Large intestine (tissue), 3 donors: ENCODE measurements at regions not wholly inside any gene's neighbourhood (a gene's known extent, or its start where the extent isn't known, plus 50 kb on each side); places are given as distances from the start of the nearest gene placed in this dataset.

Experiments used
- DNase-seq, 2 donors: peaks; one replicate each; pipeline versions ENCODE4 v3.0.0 to v3.0.0-alpha.2; 2013
- H3K27ac ChIP-seq: one replicate; pipeline ENCODE4 v1.5.1; 2013; ENCODE audit warnings: low read length
- H3K27me3 ChIP-seq: 2 replicates; pipeline ENCODE4 v1.6.1; 2013; ENCODE audit warnings: low read length; ENCODE audit not compliant: control insufficient read depth, insufficient read depth
- H3K36me3 ChIP-seq: 2 replicates; pipeline ENCODE4 v1.6.1; 2013; ENCODE audit warnings: low read length; ENCODE audit not compliant: control insufficient read depth, insufficient read depth
- H3K4me1 ChIP-seq: one replicate; pipeline ENCODE4 v1.6.1; 2013; ENCODE audit warnings: low read length; ENCODE audit not compliant: control insufficient read depth, insufficient read depth
- H3K4me3 ChIP-seq: one replicate; pipeline ENCODE4 v1.5.1; 2013; ENCODE audit warnings: low read length
- H3K9me3 ChIP-seq: one replicate; pipeline ENCODE4 v1.6.1; 2013; ENCODE audit warnings: mild to moderate bottlenecking, low read depth, low read length, moderate library complexity; ENCODE audit not compliant: control insufficient read depth
- WGBS: methylation state at CpG from one replicate; pipeline ENCODE4 v1.1.5; 2013; ENCODE audit warnings: low lambda C conversion rate; ENCODE audit not compliant: insufficient coverage; 5-methylcytosine and 5-hydroxymethylcytosine counted together

GRCh38 chr13:57837801-57838200 is 206.3 kb downstream of the PCDH17 start:
- DNase-seq = no peak
- H3K27ac ChIP-seq = no peak overlapping the region
- H3K4me3 ChIP-seq = no peak overlapping the region
- no peaks in the 10 kb centered on the region for H3K36me3 ChIP-seq
- no peaks in the 10 kb centered on the region for H3K9me3 ChIP-seq
- no peaks in the 10 kb centered on the region for H3K4me1 ChIP-seq
- H3K27me3 ChIP-seq = no peaks in the 10 kb centered on the region

DNA sequence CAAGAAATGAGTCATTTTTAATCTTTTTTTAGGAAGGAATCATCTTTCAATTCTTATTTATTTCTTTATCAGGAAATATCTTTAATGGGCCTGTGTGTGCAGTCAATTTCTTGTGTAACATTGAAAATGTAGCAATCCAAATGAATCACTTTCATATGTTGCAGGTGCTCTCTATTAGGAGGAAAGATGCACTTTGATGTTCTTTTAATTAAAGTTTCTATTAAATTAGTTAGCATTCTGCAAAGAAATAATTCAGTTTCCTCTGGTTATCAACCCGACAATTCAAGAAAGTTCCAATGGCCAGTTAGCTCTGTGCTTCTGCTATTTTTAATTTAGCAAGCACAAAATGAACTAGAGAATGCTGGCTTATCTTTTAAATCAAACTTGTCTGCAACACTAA is 212.0 kb downstream of the PCDH17 start:
- Histone ChIP-seq H3K36me3 (no peaks in the 10 kb centered on the region), H3K27ac (no peak overlapping the region), H3K4me1 (no peaks in the 10 kb centered on the region), H3K4me3 (no peak overlapping the region), H3K27me3 (no peaks in the 10 kb centered on the region), H3K9me3 (peaks cover 5% of the 10 kb centered on the region)
- WGBS = no CpG with 5 or more reads among the region's 1 CpG
- no peak for DNase-seq

- Histone ChIP-seq H3K36me3 (no peaks in the 10 kb centered on the region), H3K27me3 (no peaks in the 10 kb centered on the region), H3K4me1 (no peaks in the 10 kb centered on the region), H3K27ac (no peak overlapping the region), H3K9me3 (peaks cover 5% of the 10 kb centered on the region), H3K4me3 (no peak overlapping the region)
- DNase-seq = no peak
- WGBS = no CpG with 5 or more reads among the region's 4 CpGs
These were observed 215.1 kb downstream of the PCDH17 start for GRCh38 chr13:57846600-57847173.

- no peak overlapping the region for H3K27ac ChIP-seq
- H3K36me3 ChIP-seq = no peaks in the 10 kb centered on the region
- 67% methylated on average over 1 of the region's 1 CpG for WGBS
- H3K4me3 ChIP-seq = no peak overlapping the region
- DNase-seq = no peak
- no peaks in the 10 kb centered on the region for H3K4me1 ChIP-seq
- no peaks in the 10 kb centered on the region for H3K9me3 ChIP-seq
- no peaks in the 10 kb centered on the region for H3K27me3 ChIP-seq
These were observed 226.4 kb downstream of the PCDH17 start for GRCh38 chr13:57857945-57858344.

- H3K9me3 ChIP-seq = no peaks in the 10 kb centered on the region
- no peaks in the 10 kb centered on the region for H3K27me3 ChIP-seq
- H3K4me3 ChIP-seq = no peak overlapping the region
- DNase-seq = no peak
- no peak overlapping the region for H3K27ac ChIP-seq
- no peaks in the 10 kb centered on the region for H3K36me3 ChIP-seq
- no peaks in the 10 kb centered on the region for H3K4me1 ChIP-seq
These were observed 226.8 kb downstream of the PCDH17 start for GRCh38 chr13:57858376-57858775.

DNA sequence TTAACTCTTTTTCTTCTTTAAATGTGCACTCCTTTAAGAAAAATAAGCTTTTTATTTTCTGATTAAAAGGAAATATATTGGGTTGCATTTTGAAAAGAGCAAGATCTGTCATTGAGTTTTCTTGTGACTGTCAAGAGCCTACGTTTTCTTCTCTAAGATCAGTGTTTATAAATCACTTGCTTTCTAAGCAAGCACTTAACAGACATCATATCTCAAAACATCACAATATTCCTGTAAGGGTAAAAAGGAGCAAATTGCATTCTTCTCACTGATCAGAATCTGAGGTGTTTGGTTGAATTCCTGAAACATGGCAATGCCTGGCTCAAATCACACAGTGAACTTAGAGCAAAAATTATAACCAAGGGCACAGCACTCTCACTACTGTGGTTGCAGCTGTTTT is 231.3 kb downstream of the PCDH17 start:
- 100% methylated on average over 1 of the region's 1 CpG for WGBS

DNA sequence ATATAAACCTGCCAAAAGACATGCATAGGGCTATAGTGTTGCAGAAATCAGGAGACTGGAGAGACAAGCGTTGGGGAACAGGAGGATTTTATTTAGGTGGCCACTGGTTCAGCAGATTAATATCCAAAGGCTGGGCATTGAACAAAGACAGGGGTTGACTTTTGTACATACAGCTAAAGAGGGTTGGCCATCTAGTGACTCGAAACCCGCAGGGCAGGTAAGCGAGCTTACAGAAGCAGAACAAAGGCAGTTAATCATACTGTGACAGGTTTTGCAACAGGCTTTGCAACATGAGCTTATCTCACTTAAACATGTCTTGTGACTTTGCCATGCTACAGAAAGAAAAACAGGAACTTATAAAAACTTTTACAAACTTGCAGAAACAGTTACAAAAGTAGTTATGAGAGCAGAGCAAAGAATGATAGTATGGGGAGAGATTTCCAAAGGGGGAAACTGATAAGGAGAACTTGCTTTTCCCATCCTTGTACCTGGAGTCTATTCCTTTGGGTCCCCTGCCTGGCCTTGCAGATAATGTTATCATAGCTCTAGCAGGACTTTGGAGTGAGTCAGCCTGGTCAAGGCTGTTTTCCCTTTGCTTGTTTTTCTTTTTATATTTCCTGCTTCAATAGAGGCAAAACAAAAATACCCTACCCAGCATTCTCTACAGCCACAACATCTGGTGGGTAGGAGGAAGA is 234.2 kb downstream of the PCDH17 start:
- no peak for DNase-seq
- Histone ChIP-seq H3K9me3 (peaks cover 3% of the 10 kb centered on the region), H3K27me3 (no peaks in the 10 kb centered on the region), H3K4me3 (no peak overlapping the region), H3K36me3 (no peaks in the 10 kb centered on the region), H3K27ac (no peak overlapping the region), H3K4me1 (no peaks in the 10 kb centered on the region)
- no CpG with 5 or more reads among the region's 4 CpGs for WGBS

More for the DNA sequence above, 231.3 kb downstream of the PCDH17 start:
- H3K36me3 ChIP-seq = no peaks in the 10 kb centered on the region
- H3K4me1 ChIP-seq = no peaks in the 10 kb centered on the region
- H3K4me3 ChIP-seq = no peak overlapping the region
- DNase-seq = no peak
- no peak overlapping the region for H3K27ac ChIP-seq
- no peaks in the 10 kb centered on the region for H3K27me3 ChIP-seq
- peaks cover 3% of the 10 kb centered on the region for H3K9me3 ChIP-seq

DNA sequence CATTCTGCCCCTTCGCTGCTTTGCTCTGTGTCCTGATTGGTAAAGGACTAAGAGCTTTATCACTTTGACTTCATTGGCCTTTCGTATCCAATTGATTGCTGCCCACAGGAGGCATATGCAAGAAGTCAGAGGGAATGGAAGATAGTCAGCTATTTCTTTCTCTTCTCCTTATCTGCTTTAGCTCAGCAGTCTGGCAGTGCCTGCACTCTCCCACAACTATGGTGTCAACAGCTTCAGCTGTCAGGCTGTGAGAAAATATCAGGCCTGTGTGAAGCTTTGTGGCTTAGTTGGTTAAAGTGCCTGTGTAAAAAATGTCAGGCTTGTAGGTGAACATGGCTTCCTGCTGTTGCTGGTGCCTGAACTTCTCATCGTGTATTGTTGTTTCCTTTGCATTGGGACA is 243.0 kb downstream of the PCDH17 start:
- H3K27me3 ChIP-seq = no peaks in the 10 kb centered on the region
- DNase-seq = no peak
- no CpG with 5 or more reads among the region's 3 CpGs for WGBS
- no peaks in the 10 kb centered on the region for H3K9me3 ChIP-seq
- no peaks in the 10 kb centered on the region for H3K36me3 ChIP-seq
- H3K4me3 ChIP-seq = no peak overlapping the region
- no peak overlapping the region for H3K27ac ChIP-seq
- H3K4me1 ChIP-seq = no peaks in the 10 kb centered on the region

DNA sequence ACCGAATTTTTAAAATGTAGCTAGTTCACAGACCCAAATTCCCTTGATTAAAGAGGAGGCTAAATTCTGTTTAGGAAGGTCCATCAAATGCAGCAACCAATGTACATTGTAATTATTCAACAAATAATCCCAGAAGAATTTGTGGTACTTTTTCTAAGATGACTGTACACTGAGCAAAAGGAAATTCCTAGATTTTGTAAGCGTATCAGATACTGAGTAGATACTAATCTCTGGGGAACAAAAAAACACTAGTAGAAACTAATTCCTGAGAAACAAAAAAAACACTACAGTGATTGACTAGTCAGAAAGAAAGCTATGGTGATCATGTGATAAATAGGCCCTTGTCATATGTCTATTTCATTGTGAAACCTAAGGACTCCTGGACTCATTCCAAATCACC is 246.1 kb downstream of the PCDH17 start:
- 100% methylated on average over 2 of the region's 2 CpGs for WGBS
- Histone ChIP-seq H3K27ac (no peak overlapping the region), H3K36me3 (no peaks in the 10 kb centered on the region), H3K27me3 (no peaks in the 10 kb centered on the region), H3K9me3 (no peaks in the 10 kb centered on the region), H3K4me1 (no peaks in the 10 kb centered on the region), H3K4me3 (no peak overlapping the region)
- DNase-seq = no peak

DNA sequence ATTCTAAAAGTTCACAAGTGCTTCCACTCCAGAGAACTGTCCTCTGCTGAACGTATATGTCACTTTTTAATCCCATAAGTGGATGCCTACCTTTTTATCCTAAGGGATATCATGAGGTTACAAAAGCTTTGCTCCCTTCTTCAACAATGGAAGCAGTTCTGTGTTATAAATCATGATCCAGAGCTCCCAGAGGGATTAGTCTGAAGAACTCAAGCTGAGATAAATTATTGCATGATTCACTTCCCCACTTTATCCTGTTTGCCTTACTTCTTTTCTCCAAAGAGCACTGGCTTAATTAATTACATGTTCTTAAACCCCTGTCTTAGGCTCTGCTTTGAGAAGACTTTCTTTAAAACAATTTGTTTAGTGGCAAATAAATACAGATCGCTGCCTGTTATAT is 246.7 kb downstream of the PCDH17 start:
- DNase-seq = no peak
- Histone ChIP-seq H3K36me3 (no peaks in the 10 kb centered on the region), H3K27me3 (no peaks in the 10 kb centered on the region), H3K9me3 (no peaks in the 10 kb centered on the region), H3K4me3 (no peak overlapping the region), H3K27ac (no peak overlapping the region), H3K4me1 (no peaks in the 10 kb centered on the region)
- 13% methylated on average over 1 of the region's 2 CpGs for WGBS

- H3K9me3 ChIP-seq = no peaks in the 10 kb centered on the region
- H3K4me1 ChIP-seq = no peaks in the 10 kb centered on the region
- H3K27me3 ChIP-seq = no peaks in the 10 kb centered on the region
- no peak overlapping the region for H3K27ac ChIP-seq
- no peak overlapping the region for H3K4me3 ChIP-seq
- no peak for DNase-seq
- no peaks in the 10 kb centered on the region for H3K36me3 ChIP-seq
These were observed 265.7 kb downstream of the PCDH17 start for GRCh38 chr13:57897225-57897624.
